Esophagus squamous epithelium (tissue), 5 donors: ENCODE measurements at regions not wholly inside any gene's neighbourhood (a gene's known extent, or its start where the extent isn't known, plus 50 kb on each side); places are given as distances from the start of the nearest gene placed in this dataset.

Source experiments
- DNase-seq: peaks from one replicate; lab custom pipeline; 2025; lab: John Stamatoyannopoulos, UW
- H3K27ac ChIP-seq, 4 donors: fragments of 200-600 bp; sonication (generic); one replicate each; pipeline ENCODE4 v1.5.1; 2016 to 2019; ENCODE audit warnings: mild to moderate bottlenecking in 1 of 4
- H3K27me3 ChIP-seq, 4 donors: fragments of 200-600 bp; sonication (generic); 1 replicate in 3 of 4; 2 replicates in 1 of 4; pipeline versions ENCODE4 v1.5.1 to v1.6.0; 2017 to 2021; ENCODE audit warnings: antibody characterized with exemption in 1 of 4
- H3K36me3 ChIP-seq, 3 donors: fragments of 200-600 bp; sonication (generic); one replicate each; pipeline ENCODE4 v1.5.1; 2016 to 2019
- H3K4me1 ChIP-seq, 3 donors: fragments of 200-600 bp; sonication (generic); one replicate each; pipeline ENCODE4 v1.5.1; 2017 to 2019
- H3K4me3 ChIP-seq, 4 donors: fragments of 200-600 bp; sonication (generic); 1 replicate in 3 of 4; 2 replicates in 1 of 4; pipeline ENCODE4 v1.5.1; 2016 to 2019; ENCODE audit warnings: mild to moderate bottlenecking in 2 of 4, moderate library complexity in 1 of 4
- H3K9me3 ChIP-seq, 3 donors: fragments of 200-600 bp; sonication (generic); one replicate each; pipeline ENCODE4 v1.5.1; 2016 to 2019
- POLR2A ChIP-seq, 4 donors: fragments of 450-650 bp; IDR thresholded peaks; one replicate each; pipeline ENCODE4 v1.6.1; 2017; ENCODE audit warnings: antibody characterized with exemption in 4 of 4, mild to moderate bottlenecking in 4 of 4, moderate library complexity in 3 of 4
- WGBS, 2 donors: methylation state at CpG; one replicate each; pipeline ENCODE4 v1.1.5; 2018; 5-methylcytosine and 5-hydroxymethylcytosine counted together
- intact Hi-C: fragments of 100-400 bp; cut with DNase I; formaldehyde crosslinking; loops from one replicate; pipeline ENCODE4 v1.15.0; 2022
- TF ChIP-seq, protein P1 (sequence below), 6 experiments: fragments of 450-650 bp in 4 of 6; fragments of 200-600 bp in 2 of 6; sonication (generic) in 2 of 6; IDR thresholded peaks; one replicate each; pipeline ENCODE4 v1.5.1; 2016 to 2019; ENCODE audit warnings: antibody characterized with exemption in 6 of 6, mild to moderate bottlenecking in 4 of 6, moderate library complexity in 4 of 6
- donor health status: DM: yes; HTN: yes; CAD: no.

GRCh38 chr2:128617661-128618060, 299.0 kb upstream of the HS6ST1 start:
- Histone ChIP-seq H3K27ac (no peak overlapping the region), H3K36me3 (no peaks in the 10 kb centered on the region), H3K27me3 (no peaks in the 10 kb centered on the region), H3K4me1 (no peaks in the 10 kb centered on the region), H3K9me3 (no peaks in the 10 kb centered on the region), H3K4me3 (no peak overlapping the region)
- intact Hi-C loops = no loop called here
- WGBS, 2 donors = 37 to 57% methylated on average over 1 to 2 of the region's 6 CpGs
- TF ChIP-seq, protein P1, sequence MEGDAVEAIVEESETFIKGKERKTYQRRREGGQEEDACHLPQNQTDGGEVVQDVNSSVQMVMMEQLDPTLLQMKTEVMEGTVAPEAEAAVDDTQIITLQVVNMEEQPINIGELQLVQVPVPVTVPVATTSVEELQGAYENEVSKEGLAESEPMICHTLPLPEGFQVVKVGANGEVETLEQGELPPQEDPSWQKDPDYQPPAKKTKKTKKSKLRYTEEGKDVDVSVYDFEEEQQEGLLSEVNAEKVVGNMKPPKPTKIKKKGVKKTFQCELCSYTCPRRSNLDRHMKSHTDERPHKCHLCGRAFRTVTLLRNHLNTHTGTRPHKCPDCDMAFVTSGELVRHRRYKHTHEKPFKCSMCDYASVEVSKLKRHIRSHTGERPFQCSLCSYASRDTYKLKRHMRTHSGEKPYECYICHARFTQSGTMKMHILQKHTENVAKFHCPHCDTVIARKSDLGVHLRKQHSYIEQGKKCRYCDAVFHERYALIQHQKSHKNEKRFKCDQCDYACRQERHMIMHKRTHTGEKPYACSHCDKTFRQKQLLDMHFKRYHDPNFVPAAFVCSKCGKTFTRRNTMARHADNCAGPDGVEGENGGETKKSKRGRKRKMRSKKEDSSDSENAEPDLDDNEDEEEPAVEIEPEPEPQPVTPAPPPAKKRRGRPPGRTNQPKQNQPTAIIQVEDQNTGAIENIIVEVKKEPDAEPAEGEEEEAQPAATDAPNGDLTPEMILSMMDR (IDR thresholded peaks at IDR 0.05) = no peak
- no peak for TF ChIP-seq POLR2A (IDR thresholded peaks at IDR 0.05)
- no peak for DNase-seq

DNA sequence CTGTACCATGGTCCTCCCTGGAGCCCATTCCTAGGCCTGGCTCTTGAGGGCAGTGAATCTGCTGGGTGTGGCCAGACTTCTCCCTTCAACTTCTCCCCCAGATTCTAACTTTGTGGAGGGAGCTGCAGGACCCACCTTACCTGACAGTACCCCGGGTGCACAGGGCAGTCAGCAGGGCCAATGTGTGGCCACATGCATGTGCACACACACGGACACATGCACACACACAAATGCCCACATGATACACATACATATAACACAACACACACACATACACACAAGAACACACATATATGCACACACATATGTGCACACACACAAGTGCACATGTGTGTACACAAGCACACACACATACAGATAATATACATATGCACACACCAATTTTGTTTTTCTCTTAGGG, 300.0 kb upstream of the HS6ST1 start:
- Histone ChIP-seq H3K27ac (no peak overlapping the region), H3K9me3 (no peaks in the 10 kb centered on the region), H3K4me3 (no peak overlapping the region), H3K4me1 (no peaks in the 10 kb centered on the region), H3K27me3 (no peaks in the 10 kb centered on the region), H3K36me3 (no peaks in the 10 kb centered on the region)
- DNase-seq = no peak
- no peak for TF ChIP-seq POLR2A (IDR thresholded peaks at IDR 0.05)
- TF ChIP-seq, protein P1 (IDR thresholded peaks at IDR 0.05) = no peak
- whole genome bisulfite sequencing, 2 donors = 83 to 96% methylated on average over 1 to 2 of the region's 2 CpGs
- intact Hi-C loops = no loop called here

- WGBS, 2 donors = 93% methylated on average over 3 of the region's 18 CpGs; no CpG with 5 or more reads in 1 of the 2 donors
- no peaks in the 10 kb centered on the region for H3K9me3 ChIP-seq
- no peaks in the 10 kb centered on the region for H3K4me1 ChIP-seq
- DNase-seq = no peak
- H3K27me3 ChIP-seq = no peaks in the 10 kb centered on the region
- H3K27ac ChIP-seq = no peak overlapping the region
- intact Hi-C loops = no loop called here
- H3K4me3 ChIP-seq = no peak overlapping the region
- no peak for TF ChIP-seq POLR2A (IDR thresholded peaks at IDR 0.05)
- TF ChIP-seq, protein P1 (IDR thresholded peaks at IDR 0.05) = no peak
- no peaks in the 10 kb centered on the region for H3K36me3 ChIP-seq
Measured at GRCh38 chr2:128619471-128620325, 301.0 kb upstream of the HS6ST1 start.

DNA sequence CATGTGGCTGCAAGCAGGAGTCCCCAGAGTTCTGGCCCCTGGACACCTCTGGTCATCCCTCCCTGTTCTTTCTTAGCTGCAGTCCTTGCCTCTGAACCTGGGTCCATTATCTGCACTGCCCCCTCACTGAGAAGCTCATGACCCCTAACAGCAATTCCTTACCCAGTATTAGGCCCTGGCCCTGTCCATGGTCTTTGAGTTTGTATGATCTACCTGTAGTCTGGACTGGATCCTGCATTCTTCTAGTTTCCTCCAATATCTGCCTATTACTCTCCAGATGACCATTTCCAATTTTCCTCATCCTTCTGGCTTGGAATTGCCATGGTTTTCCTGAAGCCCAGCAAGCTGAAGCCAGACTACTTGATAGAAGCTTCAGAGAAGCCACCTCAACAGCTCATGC, 302.4 kb upstream of the HS6ST1 start:
- intact Hi-C loops = no loop called here
- H3K9me3 ChIP-seq = no peaks in the 10 kb centered on the region
- H3K4me3 ChIP-seq = no peak overlapping the region
- H3K27ac ChIP-seq = no peak overlapping the region
- H3K36me3 ChIP-seq = no peaks in the 10 kb centered on the region
- no peaks in the 10 kb centered on the region for H3K27me3 ChIP-seq
- DNase-seq = no peak
- TF ChIP-seq, protein P1 (IDR thresholded peaks at IDR 0.05) = no peak
- TF ChIP-seq POLR2A (IDR thresholded peaks at IDR 0.05) = no peak
- no peaks in the 10 kb centered on the region for H3K4me1 ChIP-seq

DNA sequence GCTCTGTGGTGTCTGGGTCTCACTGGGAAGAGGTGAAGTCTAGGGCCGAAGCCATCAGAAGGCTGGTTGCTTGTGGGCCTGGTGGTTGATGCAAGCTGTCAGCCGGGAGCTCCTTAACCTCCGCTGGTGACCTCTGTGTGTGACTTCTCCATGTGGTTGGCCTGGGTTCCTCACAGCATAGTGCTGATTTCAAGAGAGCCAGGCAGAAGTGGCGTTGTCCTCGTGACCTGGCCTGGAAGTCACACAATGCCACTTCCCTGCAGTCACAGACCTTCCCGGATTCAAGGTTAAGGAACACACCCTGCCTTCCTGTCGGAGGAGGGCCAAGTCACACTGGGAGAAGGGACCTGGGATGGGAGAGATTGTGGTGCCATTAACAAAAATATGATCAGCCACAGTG, 303.7 kb upstream of the HS6ST1 start:
- 83 to 100% methylated on average over 1 of the region's 7 CpGs for WGBS, 2 donors
- Histone ChIP-seq H3K27ac (no peak overlapping the region), H3K9me3 (no peaks in the 10 kb centered on the region), H3K4me3 (no peak overlapping the region), H3K36me3 (no peaks in the 10 kb centered on the region), H3K27me3 (no peaks in the 10 kb centered on the region), H3K4me1 (no peaks in the 10 kb centered on the region)
- intact Hi-C loops = no loop called here
- no peak for TF ChIP-seq POLR2A (IDR thresholded peaks at IDR 0.05)
- TF ChIP-seq, protein P1 (IDR thresholded peaks at IDR 0.05) = no peak
- no peak for DNase-seq
